ENCODE measurements at regions not wholly inside any gene's neighbourhood (a gene's known extent, or its start where the extent isn't known, plus 50 kb on each side); places are given as distances from the start of the nearest gene placed in this dataset.

DNA sequence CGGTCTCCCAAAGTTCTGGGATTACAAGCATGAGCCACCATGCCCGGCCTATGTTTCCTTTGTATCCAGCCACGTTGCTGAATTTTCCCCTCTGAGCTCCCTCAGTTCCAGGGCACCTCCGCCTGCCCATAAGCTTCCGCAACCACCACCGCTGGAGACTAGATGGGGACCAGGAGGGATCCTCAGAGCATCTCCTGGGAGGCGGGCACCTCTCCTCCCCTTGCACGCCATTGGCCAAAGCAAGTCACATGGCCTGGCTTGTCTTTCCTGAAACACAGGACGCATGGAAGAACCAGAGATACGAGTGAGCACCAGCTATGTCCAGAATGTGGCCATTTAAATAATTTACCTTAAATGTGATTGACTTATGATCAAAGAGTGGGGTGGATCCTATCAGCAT is 388.3 kb downstream of the BRD1 start:
- no peaks in the 10 kb centered on the region for H3K27me3 ChIP-seq (ENCODE audit: low read length)
- no peak overlapping the region for H3K4me2 ChIP-seq (ENCODE audit: low read depth, low read length, poor library complexity, severe bottlenecking)
- H3F3A ChIP-seq (ENCODE audit: insufficient read depth) = no peaks in the 10 kb centered on the region
- H3K9ac ChIP-seq (ENCODE audit: low read length) = no peak overlapping the region
- H3K36me3 ChIP-seq (ENCODE audit: low read length) = no peaks in the 10 kb centered on the region
- no peaks in the 10 kb centered on the region for H4K20me1 ChIP-seq (ENCODE audit: low read depth, low read length)
- no peak overlapping the region for H2AFZ ChIP-seq (ENCODE audit: low read depth, low read length, severe bottlenecking)
- no peaks in the 10 kb centered on the region for H3K9me3 ChIP-seq (ENCODE audit: insufficient read depth, low read length)
- H3K27ac ChIP-seq (ENCODE audit: low read depth, low read length) = no peak overlapping the region
- no peaks in the 10 kb centered on the region for H3K79me2 ChIP-seq (ENCODE audit: insufficient read depth, low read length)
- H3K9me2 ChIP-seq (replicated peaks; ENCODE audit: insufficient read depth, low read length) = no peaks in the 10 kb centered on the region
- TF ChIP-seq EZH2phosphoT487 (conservative IDR thresholded peaks at IDR 0.05; ENCODE audit: low read length) = no peak
- TF ChIP-seq, protein P1, sequence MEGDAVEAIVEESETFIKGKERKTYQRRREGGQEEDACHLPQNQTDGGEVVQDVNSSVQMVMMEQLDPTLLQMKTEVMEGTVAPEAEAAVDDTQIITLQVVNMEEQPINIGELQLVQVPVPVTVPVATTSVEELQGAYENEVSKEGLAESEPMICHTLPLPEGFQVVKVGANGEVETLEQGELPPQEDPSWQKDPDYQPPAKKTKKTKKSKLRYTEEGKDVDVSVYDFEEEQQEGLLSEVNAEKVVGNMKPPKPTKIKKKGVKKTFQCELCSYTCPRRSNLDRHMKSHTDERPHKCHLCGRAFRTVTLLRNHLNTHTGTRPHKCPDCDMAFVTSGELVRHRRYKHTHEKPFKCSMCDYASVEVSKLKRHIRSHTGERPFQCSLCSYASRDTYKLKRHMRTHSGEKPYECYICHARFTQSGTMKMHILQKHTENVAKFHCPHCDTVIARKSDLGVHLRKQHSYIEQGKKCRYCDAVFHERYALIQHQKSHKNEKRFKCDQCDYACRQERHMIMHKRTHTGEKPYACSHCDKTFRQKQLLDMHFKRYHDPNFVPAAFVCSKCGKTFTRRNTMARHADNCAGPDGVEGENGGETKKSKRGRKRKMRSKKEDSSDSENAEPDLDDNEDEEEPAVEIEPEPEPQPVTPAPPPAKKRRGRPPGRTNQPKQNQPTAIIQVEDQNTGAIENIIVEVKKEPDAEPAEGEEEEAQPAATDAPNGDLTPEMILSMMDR (IDR thresholded peaks at IDR 0.05; ENCODE audit: insufficient read depth, low read length, poor library complexity, severe bottlenecking) = no peak
- H3K4me3 ChIP-seq (ENCODE audit: insufficient read depth, low read length, poor library complexity, severe bottlenecking) = no peak overlapping the region

GRCh38 chr22:49437956-49438355 is 389.7 kb downstream of the BRD1 start:
- Histone ChIP-seq H3K27ac (ENCODE audit: low read depth, low read length) (no peak overlapping the region), H3K79me2 (ENCODE audit: insufficient read depth, low read length) (no peaks in the 10 kb centered on the region), H3K4me2 (ENCODE audit: low read depth, low read length, poor library complexity, severe bottlenecking) (no peak overlapping the region), H3K36me3 (ENCODE audit: low read length) (no peaks in the 10 kb centered on the region), H3K4me3 (ENCODE audit: insufficient read depth, low read length, poor library complexity, severe bottlenecking) (no peak overlapping the region), H3K9ac (ENCODE audit: low read length) (no peak overlapping the region), H3K9me3 (ENCODE audit: insufficient read depth, low read length) (no peaks in the 10 kb centered on the region), H3K9me2 (replicated peaks; ENCODE audit: insufficient read depth, low read length) (no peaks in the 10 kb centered on the region), H3K27me3 (ENCODE audit: low read length) (no peaks in the 10 kb centered on the region), H4K20me1 (ENCODE audit: low read depth, low read length) (no peaks in the 10 kb centered on the region), H3F3A (ENCODE audit: insufficient read depth) (no peaks in the 10 kb centered on the region), H2AFZ (ENCODE audit: low read depth, low read length, severe bottlenecking) (no peak overlapping the region)
- no peak for TF ChIP-seq EZH2phosphoT487 (conservative IDR thresholded peaks at IDR 0.05; ENCODE audit: low read length)
- TF ChIP-seq, protein P1 (IDR thresholded peaks at IDR 0.05; ENCODE audit: insufficient read depth, low read length, poor library complexity, severe bottlenecking) = no peak

GRCh38 chr22:49437356-49437755 is 390.3 kb downstream of the BRD1 start:
- TF ChIP-seq, protein P1 (IDR thresholded peaks at IDR 0.05; ENCODE audit: insufficient read depth, low read length, poor library complexity, severe bottlenecking) = no peak
- no peak for TF ChIP-seq EZH2phosphoT487 (conservative IDR thresholded peaks at IDR 0.05; ENCODE audit: low read length)
- Histone ChIP-seq H3K36me3 (ENCODE audit: low read length) (no peaks in the 10 kb centered on the region), H3K9me3 (ENCODE audit: insufficient read depth, low read length) (no peaks in the 10 kb centered on the region), H3K4me2 (ENCODE audit: low read depth, low read length, poor library complexity, severe bottlenecking) (no peak overlapping the region), H3K9me2 (replicated peaks; ENCODE audit: insufficient read depth, low read length) (no peaks in the 10 kb centered on the region), H3K4me3 (ENCODE audit: insufficient read depth, low read length, poor library complexity, severe bottlenecking) (no peak overlapping the region), H3F3A (ENCODE audit: insufficient read depth) (no peaks in the 10 kb centered on the region), H2AFZ (ENCODE audit: low read depth, low read length, severe bottlenecking) (no peak overlapping the region), H4K20me1 (ENCODE audit: low read depth, low read length) (no peaks in the 10 kb centered on the region), H3K27me3 (ENCODE audit: low read length) (no peaks in the 10 kb centered on the region), H3K79me2 (ENCODE audit: insufficient read depth, low read length) (no peaks in the 10 kb centered on the region), H3K9ac (ENCODE audit: low read length) (no peak overlapping the region), H3K27ac (ENCODE audit: low read depth, low read length) (no peak overlapping the region)
